Activated CD4-positive, CD25-positive, alpha-beta regulatory T cell (primary cell): ENCODE measurements at regions not wholly inside any gene's neighbourhood (a gene's known extent, or its start where the extent isn't known, plus 50 kb on each side); places are given as distances from the start of the nearest gene placed in this dataset.

ENCODE experiments used
- DNase-seq, 4 experiments: peaks; one replicate each; lab custom pipeline; 2025; lab: John Stamatoyannopoulos, UW

GRCh38 chr15:62545467-62546227 lies 380.6 kb upstream of the C2CD4B start:
- DNase-seq, result no peak

GRCh38 chr15:62546628-62547027 lies 381.5 kb upstream of the C2CD4B start:
- no peak for DNase-seq

GRCh38 chr15:62547584-62547983 lies 382.5 kb upstream of the C2CD4B start:
- DNase-seq, result no peak

DNA sequence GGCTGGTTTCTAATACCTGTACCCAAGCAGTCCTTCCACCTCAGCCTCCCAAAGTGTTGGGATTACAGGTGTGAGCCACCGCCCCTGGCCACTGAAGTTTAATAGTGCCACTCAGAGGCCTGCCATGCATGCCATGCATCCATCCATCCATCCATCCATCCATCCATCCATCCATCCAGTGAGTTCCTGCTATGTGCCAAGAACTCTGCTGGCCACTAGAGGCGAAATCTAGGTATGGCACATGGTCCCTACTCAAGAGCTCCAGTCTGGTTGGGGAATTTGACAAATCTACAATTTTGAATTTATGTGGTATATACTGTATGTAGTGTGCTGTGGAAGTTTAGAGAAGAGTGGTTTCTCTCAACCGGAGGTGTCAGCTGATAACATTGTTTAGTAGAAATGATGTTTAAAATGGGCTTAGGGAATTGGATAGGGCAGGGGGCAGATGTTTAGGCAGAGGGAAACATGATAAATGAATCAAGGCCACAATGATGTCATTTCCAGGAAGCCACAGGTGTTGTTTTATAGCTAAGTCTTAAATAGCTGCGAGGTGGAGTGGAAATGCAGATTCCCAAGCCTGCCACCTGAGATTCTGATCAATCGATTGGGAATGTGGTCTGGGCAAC lies 384.4 kb upstream of the C2CD4B start:
- no peak for DNase-seq

- DNase-seq, result no peak
These were observed 385.0 kb upstream of the C2CD4B start for GRCh38 chr15:62550106-62550505.

DNA sequence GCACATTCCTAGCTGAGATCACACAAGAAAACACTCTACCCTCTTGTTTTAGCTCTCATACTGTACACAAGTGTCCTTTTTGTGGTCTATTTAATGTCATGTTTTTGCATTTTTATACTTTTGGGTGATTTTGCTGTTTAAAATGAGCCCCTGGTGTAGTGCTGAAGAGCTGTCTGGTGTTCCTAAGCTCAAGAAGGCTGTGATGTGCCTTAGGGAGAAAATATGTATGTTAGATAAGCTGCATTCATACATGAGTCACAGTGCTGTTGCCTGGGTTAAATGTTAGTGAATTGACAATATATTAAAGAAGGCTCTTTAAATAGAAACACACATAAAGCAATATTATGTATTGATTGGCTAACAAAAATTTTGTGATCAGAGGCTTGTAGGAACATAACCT lies 387.4 kb upstream of the C2CD4B start:
- no peak for DNase-seq

DNA sequence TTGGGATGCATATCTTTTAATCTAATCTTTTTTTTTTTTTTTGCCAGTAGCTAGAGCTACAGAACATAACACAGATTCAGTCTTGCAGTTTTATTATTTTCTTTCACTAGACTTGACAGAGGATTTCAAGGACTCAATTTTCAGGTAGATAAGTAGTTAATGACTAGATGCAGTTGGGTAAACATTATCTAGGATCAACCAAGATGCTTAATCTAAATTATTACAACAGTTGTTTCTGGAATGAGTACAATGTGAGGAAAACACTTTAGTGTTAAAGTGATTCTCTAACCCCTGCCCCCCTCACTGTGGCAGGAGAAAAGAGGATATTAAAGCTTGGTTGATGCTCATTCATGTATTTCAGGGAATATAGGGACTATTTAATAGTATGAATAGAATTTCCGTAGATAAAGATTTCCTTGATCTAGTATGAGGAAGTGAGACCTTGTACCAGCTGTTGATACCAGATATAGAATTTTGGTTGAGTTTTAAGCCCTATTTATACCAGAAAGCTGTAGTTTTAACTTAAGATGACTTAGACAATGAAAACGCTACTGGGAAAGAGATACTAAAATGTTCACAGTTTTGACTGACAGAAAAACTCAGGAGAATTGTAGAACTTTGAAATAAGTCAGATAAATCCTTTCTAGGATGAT lies 389.0 kb upstream of the C2CD4B start:
- no peak for DNase-seq

DNA sequence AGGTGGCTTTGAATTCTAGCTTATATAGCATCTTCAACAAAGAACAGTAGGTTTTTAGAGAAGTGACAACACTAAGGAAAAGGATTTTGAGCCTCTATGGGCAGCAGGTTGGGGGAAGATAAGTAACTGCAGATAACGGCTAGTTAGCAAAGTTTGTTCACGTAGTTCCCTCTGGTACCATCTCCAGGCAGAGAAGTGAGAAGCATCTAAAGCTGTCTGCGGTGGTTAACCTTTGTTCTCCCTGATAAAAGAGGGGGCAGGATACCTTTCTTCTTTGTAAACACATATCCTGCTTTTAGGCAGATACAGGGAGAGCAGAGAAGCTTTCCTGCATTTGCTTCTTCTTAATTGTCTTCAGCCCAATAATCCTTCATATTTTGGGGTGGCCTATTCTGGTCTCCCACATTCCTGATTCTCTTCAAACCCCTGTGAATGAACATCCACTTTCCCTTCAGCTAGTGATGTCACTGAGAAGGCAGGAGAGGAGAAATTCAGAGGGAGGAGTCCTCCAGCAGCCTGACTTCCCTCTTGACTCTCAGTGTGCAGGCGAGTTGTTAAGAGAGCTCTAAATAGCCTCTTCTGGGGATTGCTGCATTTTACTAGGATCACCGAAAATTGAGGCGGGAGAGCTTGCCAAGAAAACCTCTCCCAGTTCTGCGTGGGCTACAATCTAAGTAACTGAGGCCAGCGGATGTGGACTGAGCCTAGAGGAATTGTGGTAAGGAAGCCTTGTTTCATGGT lies 393.7 kb upstream of the C2CD4B start:
- no peak for DNase-seq

- DNase-seq, result no peak
These were observed 394.3 kb upstream of the C2CD4B start for GRCh38 chr15:62559381-62559733.

GRCh38 chr15:62561059-62561519 lies 396.0 kb upstream of the C2CD4B start:
- no peak for DNase-seq

GRCh38 chr15:62561571-62561970 lies 396.5 kb upstream of the C2CD4B start:
- DNase-seq, result no peak

DNA sequence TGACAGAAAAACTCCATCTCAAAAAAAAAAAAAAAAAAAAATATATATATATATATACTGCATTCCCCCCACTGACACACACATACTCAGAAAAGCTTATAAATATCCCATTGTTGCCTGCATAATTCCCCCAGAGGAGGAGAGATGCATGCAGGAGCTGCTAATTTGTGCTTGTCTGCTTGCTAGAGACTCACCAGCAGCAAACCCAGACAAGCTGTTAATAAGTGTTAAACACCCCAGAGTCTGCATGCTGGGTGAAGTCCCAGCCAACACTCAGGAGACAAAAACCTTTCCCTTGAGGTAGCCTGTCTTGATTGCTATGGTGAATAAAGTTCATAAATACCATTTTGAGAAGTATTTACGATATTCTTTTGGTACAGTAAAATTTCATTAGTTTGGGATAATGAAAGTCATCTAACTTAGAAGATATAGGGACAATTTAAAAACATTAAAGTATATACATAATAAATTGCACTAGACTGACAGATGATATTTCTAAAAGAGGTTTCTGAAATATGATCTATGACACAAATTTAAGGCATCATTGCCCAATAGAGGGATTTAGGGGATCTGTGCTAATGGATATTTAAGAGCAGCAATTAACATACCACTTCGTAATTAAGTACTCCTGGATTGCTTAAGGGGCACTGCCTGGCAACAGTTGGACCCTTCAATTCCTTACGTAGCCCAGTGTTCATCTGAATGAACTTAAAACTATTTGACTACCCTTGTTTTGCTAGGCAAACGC lies 400.0 kb upstream of the C2CD4B start:
- DNase-seq, result no peak

GRCh38 chr15:62565634-62566026 lies 400.5 kb upstream of the C2CD4B start:
- DNase-seq, result no peak

- no peak for DNase-seq
These were observed 401.2 kb upstream of the C2CD4B start for GRCh38 chr15:62566248-62566647.

- no peak for DNase-seq
These were observed 402.4 kb upstream of the C2CD4B start for GRCh38 chr15:62567501-62567900.

DNA sequence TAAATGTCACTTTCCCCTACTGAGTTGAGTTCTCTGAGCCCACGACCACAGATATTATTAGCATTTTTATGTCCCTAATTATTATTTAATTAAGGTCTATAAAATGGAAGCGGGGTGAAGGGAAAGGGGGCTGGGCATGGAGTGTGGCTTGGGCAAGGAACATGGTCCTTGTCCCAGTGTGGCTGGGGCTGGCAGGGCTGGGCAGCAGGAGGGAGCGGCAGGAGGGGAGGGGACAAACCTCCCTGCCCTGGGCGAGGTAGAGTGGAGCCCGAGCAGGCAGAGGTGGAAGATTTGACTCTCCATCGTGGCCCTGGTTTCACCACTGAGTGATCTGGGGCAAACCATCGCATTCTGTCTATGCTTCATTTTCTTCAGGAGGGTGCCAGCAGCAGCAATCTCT lies 402.9 kb upstream of the C2CD4B start:
- no peak for DNase-seq

- DNase-seq, result no peak
These were observed 403.6 kb upstream of the C2CD4B start for GRCh38 chr15:62568702-62569101.

DNA sequence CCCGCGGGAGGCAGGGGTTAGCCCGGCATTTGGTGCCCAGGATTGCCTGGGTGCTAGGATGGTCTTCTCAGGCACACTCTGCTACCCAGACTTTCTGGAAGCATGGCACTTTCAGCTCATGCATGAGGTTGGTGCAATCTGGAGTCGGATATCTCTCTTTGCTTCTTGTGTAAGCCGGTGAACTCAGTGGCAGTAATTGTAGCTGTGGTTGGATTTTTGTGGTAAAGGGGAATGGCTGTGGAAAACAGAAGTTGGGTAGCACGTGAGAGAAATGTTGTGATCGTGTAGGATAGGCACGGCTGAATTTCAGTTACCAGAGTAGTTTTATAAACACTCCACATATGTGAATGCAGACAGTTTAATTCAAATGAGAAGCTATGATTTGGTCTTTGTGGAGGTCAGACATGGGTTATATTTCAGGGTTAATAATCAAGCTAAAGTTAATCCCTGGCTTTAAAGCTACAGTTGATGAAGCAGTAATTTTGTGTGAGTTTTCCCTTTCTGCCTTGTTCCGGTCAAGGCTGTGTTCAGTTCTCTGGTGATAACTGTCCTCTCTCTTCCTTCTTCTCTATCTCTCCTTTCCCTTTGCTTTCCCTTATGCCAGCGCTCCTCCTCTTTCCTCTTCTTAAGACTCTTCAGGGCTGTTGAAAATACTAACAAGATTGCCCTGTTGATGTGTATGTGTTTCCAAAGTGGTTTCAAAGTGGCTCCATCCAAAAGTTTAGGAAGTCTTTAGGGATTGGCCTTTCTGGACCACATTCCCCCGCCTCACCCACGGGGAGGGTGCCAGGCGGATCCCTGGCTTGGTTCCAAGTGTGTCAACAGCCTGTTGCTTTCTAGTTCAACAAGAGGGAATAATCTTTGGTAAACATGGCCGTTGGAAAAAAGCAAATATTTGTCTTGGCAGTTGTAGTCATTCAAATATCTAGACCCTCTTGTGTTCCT lies 404.6 kb upstream of the C2CD4B start:
- DNase-seq, result no peak

DNA sequence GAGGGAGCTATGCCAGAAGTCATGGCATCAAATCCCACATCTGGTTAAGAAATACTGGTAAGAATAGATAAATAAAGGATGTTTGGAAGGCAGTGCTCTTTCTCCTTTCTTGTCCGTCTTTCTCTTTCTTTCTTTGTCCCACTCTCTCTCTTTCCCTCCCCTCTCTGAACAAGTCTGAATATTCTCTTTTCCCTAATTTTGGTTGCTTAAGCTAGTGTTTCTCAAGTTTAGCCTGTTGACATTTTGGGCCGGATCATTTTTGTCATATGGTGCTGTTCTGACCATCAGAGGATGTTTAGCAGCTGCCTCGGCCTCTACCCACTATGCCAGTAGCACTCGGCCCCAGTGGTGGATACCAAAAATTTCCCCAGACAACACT lies 405.3 kb upstream of the C2CD4B start:
- no peak for DNase-seq

DNA sequence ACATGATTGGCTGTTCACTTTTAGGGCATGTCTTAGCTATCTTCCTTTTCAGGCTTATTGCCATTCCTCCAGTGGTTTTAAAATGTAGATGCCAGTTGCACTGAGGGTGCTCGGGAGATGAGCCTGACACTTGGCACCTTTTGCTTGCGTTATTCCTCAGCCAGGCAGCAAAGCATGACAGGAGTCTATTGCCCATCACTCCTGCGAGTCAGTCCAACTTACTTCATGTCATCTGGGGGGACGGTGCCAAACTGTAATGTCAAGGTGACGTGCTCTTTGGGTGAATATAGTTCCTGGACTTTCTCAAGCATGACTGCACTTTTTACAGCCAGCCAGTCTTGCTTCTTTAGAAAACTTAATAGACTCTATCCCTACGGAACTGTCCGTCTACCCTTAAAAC lies 406.0 kb upstream of the C2CD4B start:
- DNase-seq, result no peak

DNA sequence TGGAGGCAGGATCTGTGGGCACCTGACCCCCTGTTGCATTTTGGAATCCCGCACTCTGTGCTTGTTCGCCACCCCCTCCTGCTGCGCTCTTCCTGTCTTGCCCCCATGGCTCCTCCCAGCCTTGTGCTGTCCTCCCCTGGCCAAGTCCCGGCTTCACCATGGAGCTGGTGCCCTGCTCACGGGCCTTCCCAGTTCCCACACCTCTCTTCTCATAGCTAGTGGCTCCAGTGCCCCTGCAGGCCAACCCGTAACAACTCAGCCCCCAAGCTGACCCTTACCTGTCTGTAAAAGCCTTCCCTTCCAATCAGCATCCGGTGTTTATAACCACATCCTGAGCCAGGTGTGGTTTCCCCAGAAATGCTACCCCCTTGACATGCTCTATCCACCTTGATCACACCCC lies 407.7 kb upstream of the C2CD4B start:
- DNase-seq, result no peak
